ENCODE measurements at regions not wholly inside any gene's neighbourhood (a gene's known extent, or its start where the extent isn't known, plus 50 kb on each side); places are given as distances from the start of the nearest gene placed in this dataset.

- TF ChIP-seq CTCF (IDR thresholded peaks at IDR 0.05) (no peak), POLR2A (IDR thresholded peaks at IDR 0.05) (no peak)
- intact Hi-C loops (cut with DNase I; ENCODE audit: low total_unique reads), result no loop called here
- H3K36me3 ChIP-seq, result no peaks in the 10 kb centered on the region
- peaks cover 0 to 3% of the 10 kb centered on the region in 2 donors for H3K4me1 ChIP-seq
- H3K9me3 ChIP-seq, result no peaks in the 10 kb centered on the region
- no peaks in the 10 kb centered on the region for H3K27me3 ChIP-seq
- peak overlapping the region; percentile 85 to 89 for H3K27ac ChIP-seq
- no peak for DNase-seq
- H3K4me3 ChIP-seq, result no peak overlapping the region
Measured at GRCh38 chr11:112366012-112366411, 105.4 kb upstream of the PLET1 start.

- Histone ChIP-seq H3K4me3 (no peak overlapping the region), H3K4me1 (peaks cover 0 to 3% of the 10 kb centered on the region in 2 donors), H3K27ac (no peak overlapping the region), H3K27me3 (no peaks in the 10 kb centered on the region), H3K9me3 (no peaks in the 10 kb centered on the region), H3K36me3 (no peaks in the 10 kb centered on the region)
- TF ChIP-seq POLR2A (IDR thresholded peaks at IDR 0.05) (no peak), CTCF (IDR thresholded peaks at IDR 0.05) (no peak)
- no peak for DNase-seq
- intact Hi-C loops (cut with DNase I; ENCODE audit: low total_unique reads), result no loop called here
Measured at GRCh38 chr11:112366777-112367176, 106.1 kb upstream of the PLET1 start.

GRCh38 chr11:112367461-112367860, 106.8 kb upstream of the PLET1 start:
- H3K27ac ChIP-seq, result no peak overlapping the region
- no peak for TF ChIP-seq CTCF (IDR thresholded peaks at IDR 0.05)
- no peak for TF ChIP-seq POLR2A (IDR thresholded peaks at IDR 0.05)
- no peaks in the 10 kb centered on the region for H3K36me3 ChIP-seq
- intact Hi-C loops (cut with DNase I; ENCODE audit: low total_unique reads), result no loop called here
- H3K9me3 ChIP-seq, result no peaks in the 10 kb centered on the region
- DNase-seq, result no peak
- H3K4me3 ChIP-seq, result no peak overlapping the region
- no peaks in the 10 kb centered on the region for H3K27me3 ChIP-seq
- peaks cover 0 to 3% of the 10 kb centered on the region in 2 donors for H3K4me1 ChIP-seq

- Histone ChIP-seq H3K27me3 (no peaks in the 10 kb centered on the region), H3K4me3 (no peak overlapping the region), H3K9me3 (no peaks in the 10 kb centered on the region), H3K4me1 (peaks cover 0 to 3% of the 10 kb centered on the region in 2 donors), H3K36me3 (no peaks in the 10 kb centered on the region), H3K27ac (no peak overlapping the region)
- intact Hi-C loops (cut with DNase I; ENCODE audit: low total_unique reads), result no loop called here
- TF ChIP-seq POLR2A (IDR thresholded peaks at IDR 0.05), result no peak
- no peak for TF ChIP-seq CTCF (IDR thresholded peaks at IDR 0.05)
- DNase-seq, result no peak
Measured at GRCh38 chr11:112367895-112368294, 107.2 kb upstream of the PLET1 start.

GRCh38 chr11:112368381-112368780, 107.7 kb upstream of the PLET1 start:
- Histone ChIP-seq H3K27ac (no peak overlapping the region), H3K36me3 (no peaks in the 10 kb centered on the region), H3K27me3 (no peaks in the 10 kb centered on the region), H3K4me1 (peaks cover 0 to 3% of the 10 kb centered on the region in 2 donors), H3K9me3 (no peaks in the 10 kb centered on the region), H3K4me3 (no peak overlapping the region)
- TF ChIP-seq POLR2A (IDR thresholded peaks at IDR 0.05) (no peak), CTCF (IDR thresholded peaks at IDR 0.05) (no peak)
- no peak for DNase-seq
- intact Hi-C loops (cut with DNase I; ENCODE audit: low total_unique reads), result no loop called here
